Tibial nerve (tissue), 4 donors: ENCODE measurements at regions not wholly inside any gene's neighbourhood (a gene's known extent, or its start where the extent isn't known, plus 50 kb on each side); places are given as distances from the start of the nearest gene placed in this dataset.

Experiments
- CTCF ChIP-seq, 5 experiments: fragments of 200-600 bp in 3 of 5; fragments of 450-650 bp in 2 of 5; sonication (generic) in 3 of 5; IDR thresholded peaks; one replicate each; pipeline ENCODE4 v1.5.1; 2016 to 2019; ENCODE audit warnings: antibody characterized with exemption in 5 of 5, mild to moderate bottlenecking in 3 of 5, moderate library complexity in 2 of 5
- EP300 ChIP-seq, 2 donors: sonication (generic); formaldehyde crosslinking; IDR thresholded peaks; one replicate each; pipeline ENCODE4 v1.6.1; 2017; ENCODE audit warnings: antibody characterized with exemption in 2 of 2, mild to moderate bottlenecking in 1 of 2
- POLR2A ChIP-seq, 2 donors: fragments of 450-650 bp; IDR thresholded peaks; one replicate each; pipeline ENCODE4 v1.6.1; 2017; ENCODE audit warnings: antibody characterized with exemption in 2 of 2, mild to moderate bottlenecking in 2 of 2, moderate library complexity in 2 of 2

GRCh38 chr12:127253797-127254327 is 1013.1 kb upstream of the TMEM132C start:
- TF ChIP-seq CTCF (IDR thresholded peaks at IDR 0.05) (no peak), POLR2A (IDR thresholded peaks at IDR 0.05) (no peak), EP300 (IDR thresholded peaks at IDR 0.05) (no peak)
